HepG2 (cell line): ENCODE measurements at regions not wholly inside any gene's neighbourhood (a gene's known extent, or its start where the extent isn't known, plus 50 kb on each side); places are given as distances from the start of the nearest gene placed in this dataset.

ENCODE experiments used
- ATAC-seq: fragments of 200-7000 bp; cut with Tn5 transposase; 3 replicates; pipeline ENCODE4 v1.9.1; 2020; ENCODE audit warnings: mild to moderate bottlenecking, moderate library complexity
- BruUV-seq: library from RNA; stranded (reverse); fragments of 400-500 nt; replicated peaks from 2 replicates; lab custom pipeline; 2021; lab: Mats Ljungman, UMichigan
- CTCF ChIA-PET: fragments of 300-600 bp; formaldehyde crosslinking; extraction: SDS; loops from one replicate; lab custom pipeline; 2021; ENCODE audit warnings: low total read pairs, inconsistent platforms, low intra/inter-chr PET ratio; lab: Yijun Ruan, JAX
- POLR2A ChIA-PET: fragments of 350-600 bp; sonication (Branson Sonifier 250); formaldehyde crosslinking; loops from one replicate; lab custom pipeline; 2020; ENCODE audit warnings: antibody characterized with exemption, inconsistent platforms; lab: Yijun Ruan, JAX
- DNase-seq: peaks from one replicate; pipeline ENCODE4 v3.0.0-alpha.2; 2015; ENCODE audit warnings: low spot score
- FAIRE-seq: peaks from 3 replicates; lab custom pipeline; 2011; peaks lifted over from hg19 to GRCh38; lab: Jason Lieb, UNC
- H2AFZ ChIP-seq: one replicate; pipeline ENCODE4 v1.6.1; 2011; ENCODE audit warnings: low read length, inconsistent platforms
- H3K27ac ChIP-seq: fragments of 300-600 bp; 3 replicates; pipeline ENCODE4 v1.8.0; 2011; ENCODE audit warnings: mixed run types, mild to moderate bottlenecking, mixed read lengths, low read length, inconsistent platforms; ENCODE audit not compliant: insufficient read depth; ENCODE audit errors: extremely low read length
- H3K27me3 ChIP-seq, 2 experiments: fragments of 200-600 bp in 1 of 2; 2 replicates in 1 of 2; 3 replicates in 1 of 2; pipeline versions ENCODE4 v1.6.0 to v1.8.0; 2011; ENCODE audit warnings: low read length in 2 of 2, mild to moderate bottlenecking in 2 of 2, moderate library complexity in 2 of 2, inconsistent platforms in 1 of 2; ENCODE audit not compliant: insufficient read depth in 2 of 2, control insufficient read depth in 1 of 2
- H3K36me3 ChIP-seq, 2 experiments: fragments of 200-600 bp in 1 of 2; replicated peaks in 1 of 2; 2 replicates in 1 of 2; 3 replicates in 1 of 2; pipeline versions ENCODE4 v1.5.1 to v1.8.0; 2011; ENCODE audit warnings: low read length in 2 of 2, inconsistent platforms in 1 of 2; ENCODE audit not compliant: insufficient read depth in 2 of 2, control insufficient read depth in 1 of 2
- H3K4me1 ChIP-seq: 2 replicates; pipeline ENCODE4 v1.5.1; 2012; ENCODE audit warnings: low read length, inconsistent platforms; ENCODE audit not compliant: insufficient read depth
- H3K4me2 ChIP-seq: 2 replicates; pipeline ENCODE4 v1.6.0; 2011; ENCODE audit warnings: low read depth, low read length, inconsistent platforms
- H3K4me3 ChIP-seq, 3 experiments: fragments of 200-600 bp in 1 of 3; sonication (generic), shearing (Covaris generic) in 1 of 3; replicated peaks in 1 of 3; 2 replicates each; pipeline ENCODE4 v1.5.1; 2011 to 2016; ENCODE audit warnings: low read length in 3 of 3, inconsistent platforms in 2 of 3, low read depth in 2 of 3, mild to moderate bottlenecking in 2 of 3, control low read depth in 1 of 3, mixed read lengths in 1 of 3; ENCODE audit not compliant: insufficient read depth in 1 of 3
- H3K79me2 ChIP-seq: one replicate; pipeline ENCODE4 v1.6.1; 2011; ENCODE audit warnings: low read length, inconsistent platforms; ENCODE audit not compliant: insufficient read depth
- H3K9ac ChIP-seq: 2 replicates; pipeline ENCODE4 v1.6.0; 2011; ENCODE audit warnings: mild to moderate bottlenecking, low read depth, low read length, inconsistent platforms; ENCODE audit not compliant: insufficient read depth
- H3K9me3 ChIP-seq: 2 replicates; pipeline ENCODE4 v1.5.1; 2012; ENCODE audit warnings: mild to moderate bottlenecking, low read length
- H4K20me1 ChIP-seq: 2 replicates; pipeline ENCODE4 v1.6.0; 2011; ENCODE audit warnings: inconsistent platforms, mild to moderate bottlenecking, low read length, moderate library complexity; ENCODE audit not compliant: insufficient read depth
- GABPB1 ChIP-seq: IDR thresholded peaks from 2 replicates; pipeline ENCODE4 v1.6.1; 2016; ENCODE audit warnings: mild to moderate bottlenecking, missing genetic modification reagents, moderate library complexity, missing compliant biosample characterization
- IRX3 ChIP-seq: sonication (generic); formaldehyde crosslinking; IDR thresholded peaks from 2 replicates; pipeline ENCODE4 v1.8.1; 2023; ENCODE audit warnings: mild to moderate bottlenecking, low read depth, missing genetic modification reagents, borderline replicate concordance
- THAP8 ChIP-seq: sonication (generic); formaldehyde crosslinking; IDR thresholded peaks from 2 replicates; pipeline ENCODE4 v1.5.1; 2020; ENCODE audit warnings: missing genetic modification reagents, mild to moderate bottlenecking, borderline replicate concordance
- ZHX2 ChIP-seq, 2 experiments: sonication (generic) in 1 of 2; formaldehyde crosslinking in 1 of 2; IDR thresholded peaks; 2 replicates each; pipeline versions ENCODE4 v1.6.1 to v1.9.0; 2014 to 2022; ENCODE audit warnings: antibody characterized with exemption in 1 of 2, borderline replicate concordance in 1 of 2, inconsistent platforms in 1 of 2, low read depth in 1 of 2, missing genetic modification reagents in 1 of 2
- ZNF576 ChIP-seq: sonication (generic); formaldehyde crosslinking; IDR thresholded peaks from 2 replicates; pipeline ENCODE4 v1.4.0; 2020; ENCODE audit warnings: mild to moderate bottlenecking, missing genetic modification reagents
- WGBS: methylation state at CpG from one replicate; pipeline ENCODE4 v1.1.6; 2017; ENCODE audit warnings: low lambda C conversion rate; 5-methylcytosine and 5-hydroxymethylcytosine counted together
- in situ Hi-C: cut with HindIII; loops from 2 replicates; pipeline ENCODE4 v1.10.0; 2017; ENCODE audit warnings: low pct_unique_long_range_greater_than_20kb; ENCODE audit not compliant: extremely low pct_ligation_motif_present
- intact Hi-C: fragments of 100-400 bp; cut with micrococcal nuclease; formaldehyde crosslinking; loops from one replicate; pipeline ENCODE4 v1.10.0; 2022; ENCODE audit not compliant: unreplicated experiment

- TF ChIP-seq THAP8 (CRISPR knock-in tag) = no peak
- TF ChIP-seq ZHX2 (IDR thresholded peaks at IDR 0.05; ENCODE audit: low read depth) = no peak
- TF ChIP-seq ZHX2 (CRISPR knock-in tag; IDR thresholded peaks at IDR 0.05; ENCODE audit: borderline replicate concordance) = no peak
- no peak for TF ChIP-seq ZNF576 (CRISPR knock-in tag)
These were observed 289.3 kb upstream of the PLSCR5 start (continued) for GRCh38 chr3:146894406-146894805.

GRCh38 chr3:146892041-146892440 lies 286.9 kb upstream of the PLSCR5 start:
- WGBS = 24% methylated on average over 5 of the region's 5 CpGs
- no TSS peak for BruUV-seq
- Histone ChIP-seq H3K4me2 (no peak overlapping the region), H3K4me1 (no peaks in the 10 kb centered on the region), H3K9ac (no peak overlapping the region), H2AFZ (no peak overlapping the region), H3K79me2 (no peaks in the 10 kb centered on the region), H3K9me3 (no peaks in the 10 kb centered on the region), H3K27me3 (no peaks in the 10 kb centered on the region; a peak in 1 of 5 replicates), H3K36me3 (no peaks in the 10 kb centered on the region), H4K20me1 (no peaks in the 10 kb centered on the region), H3K4me3 (no peak overlapping the region), H3K27ac (no peak overlapping the region)
- in situ Hi-C loops = no loop called here
- DNase-seq (no peak), FAIRE-seq (no peak), ATAC-seq (no peak)
- ChIA-PET CTCF (no interaction called here), POLR2A (no interaction called here)
- TF ChIP-seq GABPB1 (CRISPR knock-in tag) (no peak), IRX3 (CRISPR knock-in tag) (no peak)
- intact Hi-C loops = no loop called here
